NAMALWA (cell line): ENCODE measurements at regions not wholly inside any gene's neighbourhood (a gene's known extent, or its start where the extent isn't known, plus 50 kb on each side); places are given as distances from the start of the nearest gene placed in this dataset.
"Not testable (repeated sequence)": the region's sequence is repeated elsewhere in the genome, so short reads cannot be mapped to it uniquely, and the experiment has no call there.

Experiments used
- DNase-seq: peaks from one replicate; pipeline ENCODE4 v3.0.0-alpha.2; 2015; ENCODE audit warnings: low spot score

GRCh38 chr3:159655202-159655601 lies 333.4 kb upstream of the IL12A start:
- DNase-seq, result no peak

- no peak for DNase-seq
Observed at GRCh38 chr3:159657176-159657575, 331.5 kb upstream of the IL12A start.

GRCh38 chr3:159657629-159658028 lies 331.0 kb upstream of the IL12A start:
- no peak for DNase-seq

- no peak for DNase-seq
Observed at GRCh38 chr3:159660326-159660725, 328.3 kb upstream of the IL12A start.

GRCh38 chr3:159660901-159661300 lies 327.7 kb upstream of the IL12A start:
- no peak for DNase-seq

- DNase-seq, result no peak
Observed at GRCh38 chr3:159662549-159662948, 326.1 kb upstream of the IL12A start.

GRCh38 chr3:159664006-159664405 lies 324.6 kb upstream of the IL12A start:
- no peak for DNase-seq

- DNase-seq, result no peak
Observed at GRCh38 chr3:159664653-159665052, 324.0 kb upstream of the IL12A start.

GRCh38 chr3:159667261-159667660 lies 321.4 kb upstream of the IL12A start:
- no peak for DNase-seq

GRCh38 chr3:159668461-159668860 lies 320.2 kb upstream of the IL12A start:
- no peak for DNase-seq

- DNase-seq, result no peak
Observed at GRCh38 chr3:159668990-159669476, 319.6 kb upstream of the IL12A start.

GRCh38 chr3:159669766-159670165 lies 318.9 kb upstream of the IL12A start:
- DNase-seq, result no peak

GRCh38 chr3:159672728-159673688 lies 315.6 kb upstream of the IL12A start:
- peak; percentile 20 for DNase-seq

- DNase-seq, result no peak
Observed at GRCh38 chr3:159674583-159674982, 314.1 kb upstream of the IL12A start.

- no peak for DNase-seq
Observed at GRCh38 chr3:159675285-159675684, 313.4 kb upstream of the IL12A start.

- DNase-seq, result no peak
Observed at GRCh38 chr3:159679900-159680299, 308.7 kb upstream of the IL12A start.

GRCh38 chr3:159681717-159682116 lies 306.9 kb upstream of the IL12A start:
- not testable (repeated sequence) for DNase-seq

- DNase-seq, result no peak
Observed at GRCh38 chr3:159685801-159686200, 302.8 kb upstream of the IL12A start.

GRCh38 chr3:159693226-159693625 lies 295.4 kb upstream of the IL12A start:
- DNase-seq, result no peak

- no peak for DNase-seq
Observed at GRCh38 chr3:159711560-159712333, 276.9 kb upstream of the IL12A start.

GRCh38 chr3:159721324-159721723 lies 267.3 kb upstream of the IL12A start:
- DNase-seq, result no peak

GRCh38 chr3:159723295-159723694 lies 265.3 kb upstream of the IL12A start:
- DNase-seq, result no peak

- no peak for DNase-seq
Observed at GRCh38 chr3:159724627-159725026, 264.0 kb upstream of the IL12A start.
